ENCODE measurements at regions not wholly inside any gene's neighbourhood (a gene's known extent, or its start where the extent isn't known, plus 50 kb on each side); places are given as distances from the start of the nearest gene placed in this dataset.
"Not testable (repeated sequence)": the region's sequence is repeated elsewhere in the genome, so short reads cannot be mapped to it uniquely, and the experiment has no call there.

DNA sequence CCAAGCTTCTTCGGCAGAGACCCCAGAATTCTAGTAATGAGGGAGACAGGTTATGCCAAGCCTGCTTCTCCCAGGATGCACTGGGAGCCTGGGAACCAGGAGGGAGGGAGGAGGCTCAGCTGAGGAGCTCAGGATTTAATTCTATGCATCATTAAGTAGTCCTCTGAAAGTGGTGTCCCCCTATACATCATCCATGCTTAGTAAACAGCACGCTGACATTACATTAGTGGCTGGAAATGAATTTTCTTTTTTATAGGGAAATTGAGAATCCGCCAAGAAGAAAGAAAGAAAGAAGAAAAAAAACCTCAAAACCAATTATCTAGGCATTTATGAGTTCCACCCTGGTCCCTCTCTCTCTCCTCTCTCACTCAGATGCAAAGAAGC, 63.1 kb upstream of the PAX8 start:
- TF ChIP-seq, protein P1, sequence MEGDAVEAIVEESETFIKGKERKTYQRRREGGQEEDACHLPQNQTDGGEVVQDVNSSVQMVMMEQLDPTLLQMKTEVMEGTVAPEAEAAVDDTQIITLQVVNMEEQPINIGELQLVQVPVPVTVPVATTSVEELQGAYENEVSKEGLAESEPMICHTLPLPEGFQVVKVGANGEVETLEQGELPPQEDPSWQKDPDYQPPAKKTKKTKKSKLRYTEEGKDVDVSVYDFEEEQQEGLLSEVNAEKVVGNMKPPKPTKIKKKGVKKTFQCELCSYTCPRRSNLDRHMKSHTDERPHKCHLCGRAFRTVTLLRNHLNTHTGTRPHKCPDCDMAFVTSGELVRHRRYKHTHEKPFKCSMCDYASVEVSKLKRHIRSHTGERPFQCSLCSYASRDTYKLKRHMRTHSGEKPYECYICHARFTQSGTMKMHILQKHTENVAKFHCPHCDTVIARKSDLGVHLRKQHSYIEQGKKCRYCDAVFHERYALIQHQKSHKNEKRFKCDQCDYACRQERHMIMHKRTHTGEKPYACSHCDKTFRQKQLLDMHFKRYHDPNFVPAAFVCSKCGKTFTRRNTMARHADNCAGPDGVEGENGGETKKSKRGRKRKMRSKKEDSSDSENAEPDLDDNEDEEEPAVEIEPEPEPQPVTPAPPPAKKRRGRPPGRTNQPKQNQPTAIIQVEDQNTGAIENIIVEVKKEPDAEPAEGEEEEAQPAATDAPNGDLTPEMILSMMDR (IDR thresholded peaks at IDR 0.05): not testable (repeated sequence)
- TF ChIP-seq POLR2A (IDR thresholded peaks at IDR 0.05): not testable (repeated sequence)
